GM18517 (cell line): ENCODE measurements at regions not wholly inside any gene's neighbourhood (a gene's known extent, or its start where the extent isn't known, plus 50 kb on each side); places are given as distances from the start of the nearest gene placed in this dataset.
A peak's percentile ranks its signal among the peaks of the same experiment; 100 is the strongest.

ENCODE experiments used
- ATAC-seq: cut with Tn5 transposase; IDR thresholded peaks from one replicate; pipeline ENCODE4 v1.9.1; 2021; ENCODE audit warnings: mild to moderate bottlenecking, moderate library complexity; ENCODE audit not compliant: unreplicated experiment

DNA sequence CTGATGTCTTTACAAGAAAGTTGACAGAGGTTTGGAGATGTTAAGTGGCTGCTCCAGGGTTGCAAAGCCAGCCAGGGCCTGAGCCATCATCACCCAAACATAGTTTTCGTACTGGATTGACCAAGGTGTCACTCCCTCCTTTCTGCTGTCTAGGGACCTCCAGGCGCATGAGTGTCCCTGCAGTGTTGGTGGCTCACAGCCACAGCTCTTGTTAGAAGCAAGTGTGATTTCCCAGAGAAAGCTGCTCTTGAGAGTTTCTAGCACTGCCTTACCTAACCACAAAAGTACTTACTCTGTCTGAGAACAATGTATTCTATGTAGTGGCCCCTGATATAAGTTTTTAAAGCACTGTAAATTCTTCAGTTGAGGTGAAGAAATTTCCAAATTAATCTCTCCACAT, 144.1 kb downstream of the SOX2 start:
- ATAC-seq, result no peak

DNA sequence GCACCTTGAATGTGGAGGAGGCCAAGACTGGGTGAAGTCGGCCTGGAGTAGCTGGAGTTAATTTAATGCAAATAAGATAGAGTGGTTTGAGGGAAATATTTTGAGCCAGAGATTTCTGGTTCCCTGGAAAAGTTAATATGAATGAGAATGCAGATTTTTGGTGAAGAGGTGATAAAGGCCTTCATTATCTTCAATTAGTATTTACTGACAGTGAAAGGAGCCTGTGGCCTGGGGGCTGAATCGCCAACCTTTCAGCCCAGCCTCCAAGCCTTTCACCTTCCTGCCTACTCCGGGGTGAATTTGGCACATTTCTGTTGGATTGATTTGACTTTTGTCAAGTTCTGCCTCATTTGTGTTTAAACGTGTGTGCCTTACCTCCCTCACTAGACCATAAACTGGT, 147.8 kb downstream of the SOX2 start:
- ATAC-seq, result no peak

GRCh38 chr3:181860235-181860634, 148.5 kb downstream of the SOX2 start:
- ATAC-seq, result no peak

DNA sequence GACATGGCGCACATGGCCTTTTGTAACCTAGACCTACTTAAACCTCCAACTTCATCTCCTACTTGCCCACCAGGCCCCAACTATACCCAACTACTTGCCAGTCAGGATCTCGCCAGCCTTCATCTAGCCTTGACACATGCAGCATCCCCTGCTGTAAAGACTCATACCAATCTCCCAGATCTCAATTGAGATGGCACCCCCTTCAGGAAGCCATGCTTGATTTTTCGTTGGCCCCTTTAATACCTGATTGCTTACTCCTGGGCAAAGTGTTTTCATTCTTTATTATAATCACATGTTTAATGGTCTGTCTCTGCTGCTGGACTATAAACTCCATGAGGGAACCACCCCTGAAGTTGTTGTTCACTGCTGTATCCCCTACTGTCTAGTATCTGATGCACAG, 150.8 kb downstream of the SOX2 start:
- no peak for ATAC-seq

GRCh38 chr3:181868576-181869082, 156.9 kb downstream of the SOX2 start:
- ATAC-seq, result no peak

DNA sequence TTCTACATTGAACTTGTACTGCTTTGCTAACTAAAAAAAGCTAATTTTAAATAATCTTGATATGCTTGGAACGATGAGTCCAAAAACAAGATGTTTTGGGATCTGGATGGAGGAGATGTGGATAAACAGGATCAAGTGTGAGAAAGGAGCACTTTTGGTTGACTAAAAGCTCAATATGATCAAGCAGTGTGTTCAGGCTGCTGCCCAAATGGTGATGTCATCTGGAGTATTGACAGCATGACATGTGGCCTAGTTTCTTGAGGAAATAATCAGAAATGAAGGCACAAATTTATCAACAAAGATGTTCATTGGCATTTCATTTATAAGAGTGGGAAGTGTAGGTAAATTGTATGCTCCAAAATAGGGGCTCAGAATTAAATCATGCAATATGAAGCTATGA, 161.2 kb downstream of the SOX2 start:
- ATAC-seq, result no peak

- ATAC-seq, result no peak
Observed at GRCh38 chr3:181879926-181880325, 168.2 kb downstream of the SOX2 start.

- no peak for ATAC-seq
Observed at GRCh38 chr3:181880331-181880730, 168.6 kb downstream of the SOX2 start.

- ATAC-seq, result no peak
Observed at GRCh38 chr3:181881749-181882148, 170.0 kb downstream of the SOX2 start.

GRCh38 chr3:181885868-181886630, 174.3 kb downstream of the SOX2 start:
- ATAC-seq, result no peak

GRCh38 chr3:181886676-181887075, 175.0 kb downstream of the SOX2 start:
- ATAC-seq, result no peak

DNA sequence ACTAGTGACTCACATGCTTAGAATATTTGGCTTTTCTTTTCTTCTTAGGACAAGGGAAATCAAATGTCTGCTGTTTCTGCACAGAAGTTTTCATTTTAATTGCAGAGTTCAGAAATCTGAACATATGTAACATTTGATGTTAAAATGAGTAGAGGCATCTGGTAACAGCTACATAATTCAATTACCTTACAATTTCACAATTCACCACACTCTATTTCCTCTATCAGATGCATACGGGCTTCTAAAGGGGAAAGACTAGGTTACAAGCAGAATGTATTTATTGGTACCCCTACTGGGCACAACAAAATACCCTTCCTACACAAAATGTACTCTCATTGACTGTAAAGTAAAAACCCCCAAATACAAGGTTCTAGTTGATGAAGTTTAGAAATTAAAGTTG, 176.0 kb downstream of the SOX2 start:
- no peak for ATAC-seq

- ATAC-seq, result no peak
Observed at GRCh38 chr3:181888234-181888633, 176.5 kb downstream of the SOX2 start.

GRCh38 chr3:181892848-181893247, 181.1 kb downstream of the SOX2 start:
- ATAC-seq, result no peak

GRCh38 chr3:181896605-181897004, 184.9 kb downstream of the SOX2 start:
- ATAC-seq, result no peak

- no peak for ATAC-seq
Observed at GRCh38 chr3:181899702-181900101, 188.0 kb downstream of the SOX2 start.

GRCh38 chr3:181901626-181902025, 189.9 kb downstream of the SOX2 start:
- ATAC-seq, result no peak

GRCh38 chr3:181906338-181906737, 194.6 kb downstream of the SOX2 start:
- ATAC-seq, result no peak

DNA sequence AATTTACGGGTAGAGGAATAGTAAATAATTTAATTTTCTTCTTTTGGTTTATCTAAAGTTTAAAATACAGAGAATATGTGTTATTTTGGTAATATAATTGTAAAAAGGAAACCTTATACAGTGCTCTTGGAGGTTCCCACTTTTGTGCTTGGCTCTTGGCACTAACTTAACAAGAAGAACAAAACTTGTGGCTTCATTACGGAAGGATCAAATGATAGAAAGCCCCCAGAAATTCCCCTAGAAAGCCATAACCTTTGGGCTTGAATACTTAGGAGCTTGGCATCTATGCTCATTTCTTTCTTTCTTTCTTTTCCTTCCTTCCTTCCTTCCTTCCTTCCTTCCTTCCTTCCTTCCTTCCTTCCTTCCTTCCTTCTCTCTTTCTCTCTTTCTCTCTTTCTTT, 197.5 kb downstream of the SOX2 start:
- ATAC-seq, result no peak

GRCh38 chr3:181912384-181912783, 200.7 kb downstream of the SOX2 start:
- peak; percentile 62 for ATAC-seq

DNA sequence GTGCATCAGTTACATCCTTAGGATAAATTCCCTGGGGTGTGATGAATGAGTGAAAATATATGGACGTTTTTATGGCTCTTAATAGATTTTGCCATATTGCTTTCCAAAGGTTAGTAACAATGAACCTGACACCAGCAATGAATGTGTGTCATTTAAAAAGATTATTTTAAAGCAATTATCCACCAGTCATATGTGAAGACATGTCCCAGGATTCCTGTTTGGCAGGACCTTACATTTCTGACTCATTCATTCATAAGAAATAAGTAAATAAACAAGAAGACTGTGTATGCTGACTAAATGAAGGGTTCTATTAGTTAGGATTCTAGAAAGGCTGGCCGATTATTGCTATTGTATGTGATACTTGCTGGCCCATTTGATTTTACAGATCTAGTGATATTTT, 201.5 kb downstream of the SOX2 start:
- no peak for ATAC-seq

GRCh38 chr3:181915551-181915950, 203.8 kb downstream of the SOX2 start:
- no peak for ATAC-seq

GRCh38 chr3:181916013-181916412, 204.3 kb downstream of the SOX2 start:
- ATAC-seq, result no peak
